Suppressor macrophage treated with lipopolysaccharide for 4 hours (primary cell): ENCODE measurements at regions not wholly inside any gene's neighbourhood (a gene's known extent, or its start where the extent isn't known, plus 50 kb on each side); places are given as distances from the start of the nearest gene placed in this dataset.
A peak's percentile ranks its signal among the peaks of the same experiment; 100 is the strongest.
"Not testable (repeated sequence)": the region's sequence is repeated elsewhere in the genome, so short reads cannot be mapped to it uniquely, and the experiment has no call there.

ENCODE experiments used
- DNase-seq: peaks from one replicate; pipeline ENCODE4 v3.0.0-alpha.2; 2020

DNA sequence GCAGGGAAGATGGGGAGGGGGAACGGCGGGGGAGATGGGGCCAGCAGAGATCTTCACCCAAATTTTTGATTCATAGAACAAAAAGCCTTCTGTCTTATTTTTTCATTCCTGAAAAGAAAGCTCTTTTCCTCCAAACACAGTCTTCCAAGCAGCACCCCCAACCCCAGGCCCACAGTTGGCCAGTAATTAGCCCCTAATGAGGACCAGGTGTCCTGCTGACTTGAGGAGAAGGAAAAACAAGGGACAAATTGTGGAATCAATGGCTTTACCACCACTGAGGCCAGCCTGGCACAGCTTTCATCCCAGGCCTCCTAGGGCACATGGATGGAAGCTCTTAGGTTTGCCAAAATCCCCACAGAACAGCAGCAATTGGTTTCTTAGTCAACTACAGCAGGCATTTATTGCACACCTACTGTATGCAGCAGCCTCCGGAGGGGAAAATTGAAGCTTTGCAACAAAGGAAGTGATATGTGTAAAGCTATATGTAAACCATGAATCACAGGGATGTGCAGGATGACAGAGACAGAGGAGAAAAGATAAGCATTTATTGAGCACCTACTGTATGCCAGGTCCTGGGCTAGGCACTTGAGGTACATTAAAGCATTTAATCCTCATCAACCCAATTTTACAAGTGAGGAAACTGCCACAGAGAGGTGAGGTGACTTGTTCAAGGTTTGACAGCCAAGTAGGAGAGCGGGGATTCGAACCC, 199.5 kb downstream of the TBC1D2B start:
- DNase-seq, result no peak

DNA sequence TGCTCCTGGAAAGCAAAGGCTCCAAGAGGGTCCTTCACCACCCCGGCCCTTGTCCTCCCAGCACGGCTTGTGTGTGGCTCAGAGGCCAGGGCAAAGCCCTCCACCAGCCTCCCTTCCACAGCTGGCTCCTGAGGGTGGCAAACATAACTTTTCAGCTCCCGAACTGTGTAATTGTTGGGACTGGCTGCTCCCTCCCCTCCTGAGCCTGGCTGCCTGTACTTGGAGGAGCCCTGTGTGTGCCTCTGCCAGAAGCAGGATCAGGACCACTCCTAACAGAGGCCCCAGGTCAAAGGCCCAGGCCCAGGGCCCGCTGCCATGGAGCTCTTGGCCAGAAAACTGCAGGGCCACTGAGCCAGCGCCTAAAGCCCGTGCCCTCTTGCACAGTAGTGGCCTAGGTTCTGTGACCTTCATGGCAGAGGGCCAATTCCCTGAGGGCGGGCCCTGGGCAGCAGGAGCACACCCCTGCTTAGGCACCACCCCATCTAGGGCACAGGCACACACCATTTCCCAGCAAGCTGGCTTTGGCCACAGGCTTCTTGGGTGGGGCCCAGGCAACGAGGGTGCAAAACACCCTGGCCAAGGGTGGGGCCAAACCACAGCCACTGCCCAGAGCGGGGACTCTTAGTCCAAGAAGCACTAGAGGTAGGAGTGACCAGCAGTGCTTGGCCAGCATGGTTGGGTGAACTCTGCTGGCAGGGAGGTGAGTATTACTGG, 201.2 kb downstream of the TBC1D2B start:
- DNase-seq, result not testable (repeated sequence)

DNA sequence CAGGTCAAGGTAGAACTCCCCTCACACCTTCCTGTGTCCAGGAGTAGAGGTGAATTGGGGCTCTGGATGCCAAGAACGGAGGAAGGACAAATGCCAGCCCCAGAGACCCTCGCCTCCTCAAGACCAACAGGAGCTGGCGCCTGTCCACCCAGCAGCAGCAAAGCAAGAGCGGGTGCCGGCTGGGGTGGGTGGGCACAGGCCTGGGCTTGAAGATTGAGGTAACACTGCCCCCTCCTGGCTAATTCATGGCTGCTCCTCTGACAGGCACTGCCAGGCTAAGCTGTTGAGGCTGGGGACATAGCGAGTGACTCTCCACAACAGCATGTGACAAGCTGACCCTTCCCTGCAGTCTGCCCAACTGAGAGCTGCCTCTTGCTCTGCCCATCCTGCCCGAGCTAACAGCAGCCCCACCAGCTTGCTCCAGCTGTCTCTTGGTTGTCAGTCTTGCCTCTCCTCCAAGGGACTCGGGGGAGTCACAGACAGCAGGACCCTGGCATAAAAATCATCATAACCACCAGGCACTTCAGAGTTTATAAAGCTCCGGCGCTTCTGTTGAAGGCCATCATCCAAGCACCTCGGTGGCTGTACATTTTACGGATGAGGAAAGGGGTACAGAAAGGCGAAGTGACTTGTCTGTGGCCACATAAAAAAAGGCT, 202.3 kb downstream of the TBC1D2B start:
- peak; percentile 62 for DNase-seq

DNA sequence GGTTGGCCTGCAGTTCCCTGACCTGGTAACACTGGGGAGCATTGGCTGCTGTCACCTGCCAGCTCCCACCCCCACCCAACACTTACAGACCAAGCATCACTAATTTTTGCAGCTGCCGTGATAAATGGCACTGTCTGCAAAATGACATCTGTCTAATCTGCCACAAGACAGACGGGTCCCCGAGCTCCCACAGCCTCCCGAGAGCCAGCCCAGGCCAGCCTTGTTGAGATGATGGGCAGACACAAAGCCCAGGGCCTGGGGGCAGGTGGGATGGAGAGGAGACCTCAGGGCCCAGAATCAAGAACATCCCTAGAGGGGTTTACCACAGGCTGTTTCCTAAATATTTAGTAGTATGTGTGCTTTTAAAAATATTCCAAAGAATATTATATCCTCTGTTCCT, 203.4 kb downstream of the TBC1D2B start:
- DNase-seq, result no peak

DNA sequence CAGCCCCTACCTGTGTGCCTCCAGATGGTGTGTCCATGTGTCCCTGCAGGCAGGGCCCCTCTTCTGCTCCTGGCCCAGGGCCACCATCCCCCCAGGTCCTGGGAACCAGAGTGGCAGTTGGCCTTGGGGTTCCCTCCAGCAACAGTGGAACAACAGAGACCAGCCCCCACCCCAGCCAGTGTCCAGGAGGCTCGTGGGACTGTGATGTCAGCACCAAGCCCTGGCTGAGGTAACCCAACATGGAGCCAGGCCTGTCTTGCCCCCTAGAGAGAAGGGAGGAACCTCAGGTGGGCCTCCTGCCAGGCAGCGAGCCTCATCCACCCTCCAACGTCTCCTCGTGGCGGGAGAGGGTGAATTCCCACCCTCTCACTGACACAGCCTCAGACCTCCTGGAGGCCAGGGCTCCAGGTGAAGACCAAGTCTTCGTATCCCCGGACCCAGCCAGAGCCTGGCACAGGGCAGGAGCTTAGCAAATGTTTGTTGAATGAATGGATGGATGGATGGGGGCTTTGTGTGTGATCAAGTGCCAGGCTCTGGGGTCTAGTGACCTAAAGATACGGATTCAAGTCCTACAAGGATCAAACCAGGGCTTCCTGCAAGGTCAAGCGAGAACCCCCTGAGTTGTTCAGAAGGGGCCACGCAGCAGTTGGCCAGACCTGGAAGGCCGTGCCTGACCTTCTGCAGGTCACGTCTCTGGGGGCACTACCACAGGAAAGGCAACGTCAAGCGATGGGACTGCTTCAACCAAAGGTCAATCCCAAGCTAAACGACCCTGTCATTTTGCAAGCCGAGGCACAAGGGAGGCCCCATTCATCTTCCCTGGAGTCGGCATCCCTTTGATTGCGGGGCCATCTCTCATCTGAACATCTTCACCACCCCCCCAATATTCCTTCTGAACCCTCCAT, 204.7 kb downstream of the TBC1D2B start:
- DNase-seq, result not testable (repeated sequence)

DNA sequence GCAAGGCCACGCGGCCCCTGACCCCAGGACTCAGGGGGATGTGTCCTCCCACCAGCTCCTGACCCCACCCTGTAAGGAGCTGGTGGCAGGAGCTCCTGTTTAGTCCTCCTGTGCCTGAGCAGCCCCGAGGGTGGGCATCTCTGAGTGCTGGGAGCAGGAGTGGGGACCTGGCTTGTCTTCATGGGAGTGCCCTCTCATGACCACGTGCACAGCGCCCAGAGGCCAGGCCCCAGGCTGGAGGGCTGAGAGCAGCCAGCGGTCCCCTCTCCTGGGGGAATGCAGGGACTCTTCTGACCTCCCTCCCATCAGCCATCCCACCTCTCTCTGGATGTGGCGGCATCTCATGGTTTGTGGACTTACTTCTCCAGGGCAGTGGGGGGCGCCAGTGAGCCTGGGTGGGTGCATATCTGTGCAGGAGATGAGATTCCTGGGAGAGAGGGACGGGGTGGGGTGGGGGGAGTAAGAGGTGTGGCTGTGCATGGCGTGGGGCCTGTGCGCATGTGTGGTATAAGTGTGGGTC, 205.6 kb downstream of the TBC1D2B start:
- DNase-seq, result no peak

DNA sequence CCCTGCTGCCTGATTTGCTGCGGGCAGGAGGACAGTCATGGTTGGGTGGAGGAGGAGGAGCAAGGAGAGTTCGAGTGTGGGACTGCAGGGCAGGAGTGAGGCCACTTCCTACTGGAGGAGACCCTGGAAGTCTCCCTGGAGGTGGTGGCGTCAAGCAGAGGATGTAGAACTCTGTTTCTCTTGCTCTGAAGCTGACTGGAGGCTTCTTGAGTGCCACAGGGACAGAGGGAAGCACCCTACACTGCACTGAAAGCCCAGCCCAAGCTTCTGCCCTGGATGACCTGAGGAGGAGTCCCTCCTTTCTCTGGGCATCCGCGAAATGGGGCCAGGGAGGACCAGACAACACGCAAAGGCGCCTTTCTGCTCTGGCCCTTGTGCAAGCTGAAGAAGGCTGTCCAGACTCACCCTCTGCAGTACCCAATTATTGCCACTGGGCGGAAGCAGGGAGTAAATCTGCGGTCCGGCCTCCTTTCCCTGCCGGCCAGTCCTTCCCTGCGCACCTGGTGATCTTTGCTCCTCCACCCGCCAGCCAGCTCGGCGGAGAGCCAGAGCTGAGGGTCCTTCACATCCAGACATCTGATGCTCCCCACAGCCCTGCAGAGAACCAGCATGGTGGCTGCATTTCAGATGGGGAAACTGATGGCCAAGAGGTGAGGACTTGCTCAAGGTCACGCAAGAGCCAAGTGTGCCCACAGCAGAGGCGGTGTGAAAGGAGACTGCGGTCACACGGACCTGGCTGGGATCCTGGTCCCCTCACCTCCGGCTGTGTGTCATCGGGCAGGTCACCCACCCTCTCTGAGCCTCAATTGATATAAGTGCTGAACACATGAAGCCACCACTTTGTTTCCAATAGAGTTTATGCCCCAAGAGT, 207.1 kb downstream of the TBC1D2B start:
- peak; percentile 64 for DNase-seq

DNA sequence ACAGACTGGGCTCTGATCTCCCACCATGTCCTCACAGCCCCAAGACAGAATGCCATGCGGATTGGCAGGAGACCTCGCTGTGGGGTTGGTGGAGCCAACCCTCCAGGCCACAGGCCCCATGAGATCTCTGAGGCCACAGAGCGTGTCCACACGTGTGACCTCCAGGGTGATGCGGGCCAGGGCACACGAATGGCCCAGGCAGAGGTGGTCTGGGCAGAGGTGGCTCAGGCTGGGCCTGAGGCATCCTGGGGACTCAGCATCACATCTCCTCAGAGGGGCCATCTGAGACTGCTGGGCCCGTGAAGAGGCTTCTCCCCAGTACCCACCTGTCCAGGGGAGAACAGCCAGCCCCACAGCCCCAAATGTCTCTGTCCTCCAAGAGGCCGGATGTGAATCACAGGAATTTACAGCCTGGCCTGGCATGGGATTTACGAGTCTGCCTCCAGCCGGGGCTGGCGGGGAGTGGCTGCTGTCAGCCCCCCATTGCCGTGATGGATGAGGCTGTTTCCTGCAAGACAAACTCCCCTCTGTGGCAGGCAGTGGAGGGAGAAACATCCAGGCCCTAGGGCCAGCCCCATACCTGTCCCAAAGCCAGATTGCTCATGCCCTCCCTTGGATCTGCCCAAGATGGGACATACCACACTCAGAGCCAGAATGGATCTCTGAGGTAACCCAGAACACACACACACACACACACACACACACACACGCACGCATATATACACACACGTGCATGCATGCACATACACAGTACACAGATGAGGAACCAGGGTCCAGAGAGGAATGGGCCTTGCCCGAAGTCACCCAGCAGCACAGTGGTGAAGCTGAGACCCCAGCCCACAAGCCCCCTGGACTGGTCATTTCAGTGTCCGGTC, 208.3 kb downstream of the TBC1D2B start:
- DNase-seq, result no peak

DNA sequence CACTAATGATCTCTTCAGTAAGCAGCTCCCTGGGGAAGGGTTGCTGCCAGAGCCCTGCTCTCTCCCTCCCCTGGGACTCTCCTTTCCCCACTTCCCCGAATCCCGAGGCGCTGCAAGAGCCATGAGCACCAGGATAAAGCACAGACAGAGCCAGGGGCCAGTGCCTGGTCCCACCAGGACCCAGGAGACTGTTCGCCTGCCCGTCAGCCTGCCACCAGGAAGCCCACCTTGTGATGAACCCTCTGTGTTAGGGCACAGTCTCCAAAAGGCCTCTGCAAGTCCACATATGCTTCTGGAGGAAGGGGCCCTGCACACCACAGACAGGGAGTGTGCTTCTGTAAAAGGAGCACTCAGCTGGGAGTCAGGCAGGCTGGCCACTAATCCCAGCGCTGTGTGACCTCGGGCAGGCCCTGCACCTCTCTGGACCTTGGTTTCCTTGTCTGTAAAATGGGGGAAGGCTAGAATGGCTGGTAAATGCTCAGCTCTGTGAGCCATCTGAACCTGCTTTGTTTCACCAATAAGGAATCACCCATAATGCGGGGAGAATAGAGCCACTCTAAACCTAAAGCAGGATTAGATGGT, 209.4 kb downstream of the TBC1D2B start:
- DNase-seq, result not testable (repeated sequence)

DNA sequence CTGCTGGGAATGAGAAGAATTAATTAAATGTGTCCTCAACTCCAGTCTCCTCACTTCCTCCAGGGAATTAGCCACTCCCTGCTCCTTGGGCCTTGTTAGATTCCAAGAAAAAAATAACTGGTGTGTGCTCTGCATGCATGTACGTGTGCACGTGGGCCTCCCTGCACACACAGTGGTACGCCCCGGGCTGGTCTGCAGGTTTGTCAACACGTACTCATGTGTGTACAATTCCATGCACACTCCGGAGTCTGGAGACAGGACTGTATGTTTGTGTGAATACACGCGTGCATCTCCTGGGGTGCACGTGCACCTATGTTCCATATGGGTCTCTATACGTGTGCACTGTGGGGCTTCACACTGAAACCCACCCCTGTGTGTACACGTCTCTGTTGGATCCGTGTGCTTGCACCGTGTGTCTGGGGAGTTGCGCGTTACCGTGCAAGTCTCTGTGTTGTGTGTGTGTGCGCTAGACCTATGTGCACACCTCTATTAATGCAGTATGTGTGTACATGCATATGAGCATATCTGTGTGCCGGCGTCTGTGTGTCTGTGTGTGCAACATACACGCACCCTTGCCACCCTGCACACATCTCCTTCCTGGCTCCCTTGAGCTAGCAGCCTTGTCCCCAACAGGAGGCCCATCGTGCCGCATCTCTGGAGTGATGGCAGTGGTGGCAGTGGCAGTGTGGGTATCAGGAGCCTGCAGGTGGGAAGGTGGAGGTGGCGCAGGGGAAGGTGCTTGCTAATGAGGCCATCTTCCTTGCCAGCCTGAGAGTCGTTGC, 210.1 kb downstream of the TBC1D2B start:
- no peak for DNase-seq

DNA sequence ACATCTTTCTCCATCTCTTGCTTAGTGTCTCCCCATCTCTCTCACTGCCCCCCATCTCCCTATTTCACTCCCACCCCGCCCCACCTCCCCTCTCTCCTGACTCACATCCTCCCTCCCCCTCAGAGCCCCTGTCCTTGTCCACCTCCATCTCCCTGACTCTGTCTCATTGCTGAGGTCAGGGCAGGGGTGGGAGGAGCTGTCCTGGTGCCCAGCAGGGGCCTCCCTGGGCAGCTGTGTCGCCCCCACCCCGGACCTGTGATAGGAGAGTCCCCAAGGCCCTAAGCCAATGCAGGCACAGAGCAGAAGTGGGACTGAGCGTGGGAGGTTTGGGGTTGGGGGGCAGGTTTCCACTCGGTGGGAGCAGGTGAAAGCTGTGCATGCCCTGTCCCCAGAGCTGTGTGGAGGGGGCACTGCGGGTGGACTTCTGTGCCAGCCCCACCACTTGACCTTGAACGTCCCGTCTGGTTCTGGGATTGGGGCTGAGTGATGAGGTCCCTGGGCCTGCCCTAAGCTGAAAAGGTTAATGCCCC, 210.8 kb downstream of the TBC1D2B start:
- no peak for DNase-seq

DNA sequence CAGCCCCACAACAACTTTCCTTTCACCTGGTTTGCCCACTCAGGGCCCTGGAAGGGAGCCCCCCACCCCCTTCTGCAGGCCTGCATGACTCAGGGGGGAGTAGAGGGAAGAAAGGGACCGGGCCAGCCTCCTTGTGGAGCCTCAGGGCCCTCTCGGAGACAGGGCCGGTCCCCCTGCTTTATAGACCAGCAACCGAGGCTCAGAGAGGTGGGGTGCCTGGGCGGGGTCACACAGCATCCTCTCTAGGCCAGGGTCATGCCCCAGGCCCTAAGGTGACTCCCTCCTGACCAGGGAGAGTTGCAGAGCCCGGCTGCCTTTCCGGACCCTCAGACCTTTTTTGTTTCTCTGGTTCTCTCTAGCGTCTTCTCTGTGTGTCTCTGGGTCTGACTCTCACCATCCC, 211.3 kb downstream of the TBC1D2B start:
- DNase-seq, result no peak

DNA sequence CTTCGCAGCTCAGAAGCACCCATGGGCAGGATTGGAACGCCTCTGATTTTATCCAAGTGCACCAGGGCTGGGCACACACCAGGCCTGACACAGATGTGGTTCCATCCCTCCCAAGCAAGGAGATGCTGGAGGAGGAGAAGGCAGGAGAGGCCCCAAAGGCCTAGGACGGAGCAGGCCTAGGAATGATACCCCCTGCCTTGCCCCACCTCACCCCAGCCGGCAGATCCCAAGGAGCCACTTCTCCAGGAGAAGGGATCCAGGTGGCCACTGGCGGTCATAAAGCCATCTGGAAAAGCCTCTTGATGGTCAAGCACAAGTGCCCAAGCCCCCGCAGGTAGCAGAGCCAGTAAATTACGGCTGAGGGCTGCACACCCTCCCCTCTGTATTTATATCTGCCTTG, 211.8 kb downstream of the TBC1D2B start:
- DNase-seq, result no peak

DNA sequence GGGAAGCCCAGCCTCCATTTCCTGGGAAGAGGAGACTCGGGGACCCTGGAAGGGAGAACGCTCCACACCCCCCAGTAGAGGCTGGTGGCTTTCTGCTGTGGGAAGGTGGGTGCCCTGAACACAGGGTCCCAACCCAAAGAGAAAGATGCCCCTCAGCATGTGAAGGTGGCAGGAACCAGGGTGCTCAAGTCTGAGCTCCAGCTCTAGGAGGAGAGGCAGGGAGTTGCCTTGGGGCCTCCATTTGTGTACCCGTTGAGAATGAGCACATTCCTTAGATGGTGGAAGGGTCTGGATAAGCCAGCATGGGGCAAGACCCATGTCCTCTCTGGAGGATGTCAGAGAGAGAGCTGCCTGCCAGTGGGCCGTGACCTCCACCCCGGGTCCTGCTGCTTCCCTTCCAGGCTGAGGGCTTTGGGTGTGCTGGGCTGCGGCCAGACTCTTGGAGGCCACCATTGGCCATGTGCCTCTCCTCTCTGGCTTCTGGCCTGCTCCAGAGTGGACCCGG, 212.4 kb downstream of the TBC1D2B start:
- DNase-seq, result no peak

DNA sequence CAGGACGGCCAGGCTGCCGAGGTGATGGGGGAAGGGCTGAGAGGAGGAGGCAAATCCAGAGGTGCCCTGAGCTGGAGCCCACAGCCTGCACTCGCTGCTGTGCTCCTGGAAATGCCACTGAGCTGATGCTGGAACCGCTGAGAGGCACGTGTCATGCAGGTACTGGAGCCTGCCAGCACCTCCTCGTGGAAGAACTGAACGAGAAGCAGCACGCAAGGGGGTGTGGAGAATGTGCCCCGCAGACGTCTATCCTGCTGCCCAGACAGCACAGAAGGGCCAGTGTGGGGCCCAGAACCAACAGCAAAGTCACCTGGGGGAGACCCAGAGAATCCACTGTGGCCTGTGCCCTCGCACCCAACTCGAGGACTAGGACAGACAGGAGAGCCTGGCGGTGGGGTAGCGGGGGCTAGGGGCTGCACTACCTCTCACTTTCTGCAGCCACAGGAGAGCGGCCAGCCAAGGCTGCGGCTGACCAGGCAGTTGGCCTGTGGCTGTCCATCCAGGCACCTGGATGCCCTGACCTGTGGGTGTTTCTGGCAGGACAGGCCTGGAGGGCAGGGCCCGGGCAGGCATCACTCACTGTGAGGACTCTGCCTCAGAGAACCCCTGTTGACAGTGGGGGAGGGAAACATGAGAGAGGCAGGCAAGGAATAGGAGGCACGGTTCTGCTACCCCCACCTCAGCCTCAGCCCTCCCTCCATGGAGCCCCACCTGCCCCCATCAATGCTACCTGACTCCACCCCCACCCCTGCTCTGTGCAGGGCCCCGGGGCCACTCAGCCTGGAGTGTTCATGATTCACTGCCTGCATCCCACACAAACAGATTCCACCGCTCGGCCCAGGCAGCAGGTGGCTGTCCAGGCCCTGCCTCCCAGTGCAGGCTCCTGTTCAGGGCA, 213.1 kb downstream of the TBC1D2B start:
- DNase-seq, result no peak

DNA sequence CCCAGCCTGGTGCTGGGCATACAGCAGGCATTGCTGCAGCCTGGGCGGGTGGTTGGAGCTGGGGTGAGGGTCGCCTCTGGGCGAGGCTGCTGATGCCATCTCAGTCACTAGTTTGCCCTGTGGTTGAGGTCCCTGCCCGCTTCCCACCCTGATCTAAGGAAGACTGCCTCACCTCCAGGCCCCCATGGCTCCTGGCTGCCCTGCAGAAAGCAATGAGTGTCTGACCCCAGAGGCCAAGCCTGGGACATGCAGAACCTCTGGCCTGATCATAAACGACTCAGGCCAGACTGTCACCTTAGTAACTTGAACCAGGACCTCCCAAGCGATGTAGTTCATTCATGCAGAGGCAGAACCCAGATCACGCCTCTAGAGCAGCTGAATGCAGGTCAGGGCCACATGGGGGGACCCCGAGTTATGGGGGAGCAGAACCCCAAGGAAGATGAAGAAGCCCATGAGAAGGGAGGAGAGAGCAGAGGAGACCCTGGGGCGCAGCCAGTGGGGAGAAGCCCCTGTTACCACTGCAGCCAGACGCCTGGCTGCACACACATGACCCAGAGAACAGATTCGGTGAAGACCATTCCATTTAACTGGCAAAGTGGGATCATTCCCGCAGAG, 213.9 kb downstream of the TBC1D2B start:
- no peak for DNase-seq

DNA sequence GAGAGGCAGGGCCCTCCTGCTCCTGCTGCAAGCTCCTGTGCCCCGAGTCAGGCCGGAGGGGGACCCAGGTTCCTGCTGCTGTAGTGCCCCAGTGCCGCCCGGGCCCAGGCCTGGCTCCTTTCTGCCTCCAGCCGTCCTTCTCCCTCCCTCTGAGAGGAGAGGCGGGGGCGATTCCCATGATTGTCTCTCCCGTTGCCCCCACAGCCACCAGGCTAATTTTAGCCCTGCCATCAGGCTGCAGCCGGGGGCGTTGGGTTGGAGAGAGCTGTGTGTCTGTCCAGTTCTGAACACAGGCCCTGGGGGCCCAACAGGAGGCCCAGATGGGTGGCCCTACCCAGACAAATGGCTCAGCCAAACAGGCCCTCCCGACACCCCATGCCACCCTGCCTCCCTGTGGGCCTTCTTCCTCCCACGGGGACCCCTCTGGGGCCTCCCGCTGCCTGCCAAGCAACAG, 214.8 kb downstream of the TBC1D2B start:
- DNase-seq, result no peak
